Epithelial cell of esophagus (primary cell): ENCODE measurements at regions not wholly inside any gene's neighbourhood (a gene's known extent, or its start where the extent isn't known, plus 50 kb on each side); places are given as distances from the start of the nearest gene placed in this dataset.
A peak's percentile ranks its signal among the peaks of the same experiment; 100 is the strongest.

ENCODE experiments used
- DNase-seq: peaks from one replicate; pipeline ENCODE4 v3.0.0; 2010; ENCODE audit warnings: low read depth
- H3K4me3 ChIP-seq: 2 replicates; pipeline ENCODE4 v1.5.1; 2011; ENCODE audit warnings: mild to moderate bottlenecking, low read length, control low read depth
- CTCF ChIP-seq: IDR thresholded peaks from 2 replicates; pipeline ENCODE4 v1.5.1; 2011; ENCODE audit warnings: low read depth, mild to moderate bottlenecking, low read length, control low read depth, inconsistent platforms; ENCODE audit not compliant: insufficient read depth; ENCODE audit errors: missing control alignments

GRCh38 chr10:83287374-83287773 is 851.9 kb upstream of the GHITM start:
- no peak overlapping the region for H3K4me3 ChIP-seq
- DNase-seq = no peak
- no peak for TF ChIP-seq CTCF

- DNase-seq = no peak
- no peak for TF ChIP-seq CTCF
- H3K4me3 ChIP-seq = no peak overlapping the region
Measured at GRCh38 chr10:83289373-83289772, 849.9 kb upstream of the GHITM start.

- no peak for TF ChIP-seq CTCF
- H3K4me3 ChIP-seq = no peak overlapping the region
- DNase-seq = no peak
Measured at GRCh38 chr10:83289948-83290347, 849.4 kb upstream of the GHITM start.

GRCh38 chr10:83301732-83302131 is 837.6 kb upstream of the GHITM start:
- peak; percentile 90 for DNase-seq
- no peak overlapping the region for H3K4me3 ChIP-seq
- TF ChIP-seq CTCF = no peak

- no peak overlapping the region for H3K4me3 ChIP-seq
- TF ChIP-seq CTCF = no peak
- DNase-seq = no peak
Measured at GRCh38 chr10:83302623-83303022, 836.7 kb upstream of the GHITM start.

- no peak overlapping the region for H3K4me3 ChIP-seq
- DNase-seq = no peak
- TF ChIP-seq CTCF = peak; percentile 20
Measured at GRCh38 chr10:83310688-83311087, 828.6 kb upstream of the GHITM start.

GRCh38 chr10:83312570-83312969 is 826.7 kb upstream of the GHITM start:
- no peak for TF ChIP-seq CTCF
- DNase-seq = no peak
- no peak overlapping the region for H3K4me3 ChIP-seq
